H1 (cell line): ENCODE measurements at regions not wholly inside any gene's neighbourhood (a gene's known extent, or its start where the extent isn't known, plus 50 kb on each side); places are given as distances from the start of the nearest gene placed in this dataset.

ENCODE experiments used
- CTCF ChIA-PET: fragments of 300-600 bp; sonication (Branson Sonifier 250); formaldehyde crosslinking; loops from one replicate; lab custom pipeline; 2021; ENCODE audit not compliant: partially characterized antibody; lab: Charles Lee
- POLR2A ChIA-PET: fragments of 300-600 bp; sonication (Branson Sonifier 250); formaldehyde crosslinking; loops from one replicate; lab custom pipeline; 2021; ENCODE audit warnings: inconsistent platforms; ENCODE audit not compliant: partially characterized antibody; lab: Charles Lee
- DNase-seq, 2 experiments: peaks; one replicate each; pipeline versions ENCODE4 v3.0.0 to v3.0.0-alpha.2; 2010 to 2022; ENCODE audit warnings: low spot score in 2 of 2, low read depth in 1 of 2, mixed read lengths in 1 of 2
- FAIRE-seq: peaks from 2 replicates; lab custom pipeline; 2011; peaks lifted over from hg19 to GRCh38; lab: Jason Lieb, UNC
- H2AFZ ChIP-seq: 2 replicates; pipeline ENCODE4 v1.8.1; 2012; ENCODE audit warnings: low read length, inconsistent platforms
- H2AK5ac ChIP-seq: 2 replicates; pipeline ENCODE4 v1.6.1; 2013; ENCODE audit warnings: low read depth, low read length
- H2BK120ac ChIP-seq: replicated peaks from 2 replicates; pipeline ENCODE3; 2013; ENCODE audit warnings: low read depth, low read length, inconsistent platforms
- H2BK12ac ChIP-seq: 2 replicates; pipeline ENCODE4 v1.6.1; 2013; ENCODE audit warnings: low read depth, low read length
- H2BK15ac ChIP-seq: 2 replicates; pipeline ENCODE4 v1.6.1; 2013; ENCODE audit warnings: low read length
- H2BK20ac ChIP-seq: 2 replicates; pipeline ENCODE4 v1.6.1; 2013; ENCODE audit warnings: low read length
- H2BK5ac ChIP-seq: 2 replicates; pipeline ENCODE4 v1.6.1; 2013; ENCODE audit warnings: low read depth, low read length
- H3K14ac ChIP-seq: 2 replicates; pipeline ENCODE4 v1.6.1; 2013; ENCODE audit warnings: inconsistent platforms; ENCODE audit not compliant: insufficient read length
- H3K18ac ChIP-seq: 2 replicates; pipeline ENCODE4 v1.6.1; 2013; ENCODE audit warnings: low read length; ENCODE audit errors: extremely low read depth
- H3K23ac ChIP-seq: 2 replicates; pipeline ENCODE4 v1.6.1; 2013; ENCODE audit warnings: inconsistent platforms; ENCODE audit not compliant: insufficient read length
- H3K23me2 ChIP-seq: 2 replicates; pipeline ENCODE4 v1.6.1; 2013; ENCODE audit warnings: low read depth, low read length
- H3K27ac ChIP-seq: 2 replicates; pipeline ENCODE4 v1.6.1; 2011; ENCODE audit warnings: low read depth, low read length, inconsistent platforms
- H3K27me3 ChIP-seq, 4 experiments: replicated peaks in 1 of 4; 1 replicate in 1 of 4; 2 replicates in 3 of 4; pipeline versions ENCODE4 v1.6.1 to v1.8.1; 2011 to 2013; ENCODE audit warnings: low read length in 3 of 4, mild to moderate bottlenecking in 3 of 4, inconsistent platforms in 2 of 4, mixed read lengths in 2 of 4, moderate library complexity in 1 of 4; ENCODE audit not compliant: control insufficient read depth in 3 of 4, insufficient read depth in 3 of 4; ENCODE audit errors: extremely low read depth in 1 of 4
- H3K36me3 ChIP-seq, 4 experiments: 2 replicates each; pipeline versions ENCODE4 v1.6.1 to v1.8.1; 2011 to 2013; ENCODE audit warnings: mild to moderate bottlenecking in 4 of 4, low read length in 3 of 4, moderate library complexity in 2 of 4, control low read depth in 1 of 4, inconsistent platforms in 1 of 4; ENCODE audit not compliant: insufficient read depth in 4 of 4, control insufficient read depth in 2 of 4
- H3K4ac ChIP-seq: replicated peaks from 2 replicates; pipeline ENCODE3; 2013; ENCODE audit warnings: low read length, low read depth, mixed read lengths, inconsistent platforms; ENCODE audit not compliant: insufficient read length
- H3K4me1 ChIP-seq, 4 experiments: replicated peaks in 1 of 4; 1 replicate in 1 of 4; 2 replicates in 3 of 4; pipeline versions ENCODE4 v1.6.1 to v1.8.1; 2011 to 2013; ENCODE audit warnings: low read length in 3 of 4, inconsistent platforms in 2 of 4, mixed read lengths in 1 of 4; ENCODE audit not compliant: insufficient read depth in 4 of 4, control insufficient read depth in 3 of 4
- H3K4me2 ChIP-seq, 2 experiments: 2 replicates each; pipeline versions ENCODE4 v1.6.1 to v1.8.1; 2011 to 2013; ENCODE audit warnings: low read depth in 2 of 2, low read length in 2 of 2, control low read depth in 1 of 2, inconsistent platforms in 1 of 2, mild to moderate bottlenecking in 1 of 2; ENCODE audit not compliant: insufficient read depth in 1 of 2
- H3K4me3 ChIP-seq, 4 experiments: fragments of 200-600, 300-600 bp in 1 of 4; sonication (generic), shearing (Covaris generic), sonication (Bioruptor Twin) in 1 of 4; 2 replicates each; pipeline versions ENCODE4 v1.5.1 to v1.8.1; 2011 to 2016; ENCODE audit warnings: low read length in 4 of 4, low read depth in 3 of 4, control low read depth in 2 of 4, inconsistent platforms in 2 of 4, mild to moderate bottlenecking in 2 of 4, mixed read lengths in 1 of 4, moderate library complexity in 1 of 4; ENCODE audit not compliant: insufficient read depth in 2 of 4; ENCODE audit errors: extremely low read depth in 1 of 4
- H3K56ac ChIP-seq: replicated peaks from 2 replicates; pipeline ENCODE3; 2013; ENCODE audit warnings: low read depth, mild to moderate bottlenecking, mixed read lengths, low read length, inconsistent platforms; ENCODE audit not compliant: insufficient read length
- H3K79me1 ChIP-seq: 2 replicates; pipeline ENCODE4 v1.6.1; 2013; ENCODE audit warnings: low read depth, low read length, control low read depth
- H3K79me2 ChIP-seq, 2 experiments: 2 replicates each; pipeline versions ENCODE4 v1.6.1 to v1.8.1; 2012 to 2013; ENCODE audit warnings: low read length in 2 of 2, mild to moderate bottlenecking in 2 of 2, inconsistent platforms in 1 of 2; ENCODE audit not compliant: insufficient read depth in 2 of 2, control insufficient read depth in 1 of 2
- H3K9ac ChIP-seq, 4 experiments: replicated peaks in 1 of 4; 1 replicate in 1 of 4; 2 replicates in 3 of 4; pipeline versions ENCODE4 v1.6.1 to v1.8.1; 2011 to 2013; ENCODE audit warnings: low read depth in 3 of 4, low read length in 3 of 4, control low read depth in 2 of 4, mild to moderate bottlenecking in 2 of 4, moderate library complexity in 2 of 4, inconsistent platforms in 1 of 4; ENCODE audit errors: extremely low read depth in 1 of 4
- H3K9me3 ChIP-seq, 2 experiments: 2 replicates each; pipeline versions ENCODE4 v1.6.1 to v1.8.1; 2012 to 2013; ENCODE audit warnings: mild to moderate bottlenecking in 2 of 2, moderate library complexity in 2 of 2, control low read depth in 1 of 2, inconsistent platforms in 1 of 2, low read depth in 1 of 2, low read length in 1 of 2, mixed read lengths in 1 of 2; ENCODE audit not compliant: insufficient read depth in 2 of 2
- H4K20me1 ChIP-seq, 2 experiments: replicated peaks in 1 of 2; 2 replicates each; pipeline versions ENCODE3 to v1.8.1; 2011 to 2013; ENCODE audit warnings: inconsistent platforms in 2 of 2, low read length in 2 of 2, mild to moderate bottlenecking in 1 of 2; ENCODE audit not compliant: insufficient read depth in 2 of 2, control insufficient read depth in 1 of 2
- H4K5ac ChIP-seq: 2 replicates; pipeline ENCODE4 v1.6.1; 2013; ENCODE audit warnings: low read length, low read depth, mixed read lengths, inconsistent platforms; ENCODE audit not compliant: insufficient read length
- H4K8ac ChIP-seq: 2 replicates; pipeline ENCODE4 v1.8.0; 2013; ENCODE audit warnings: mild to moderate bottlenecking, moderate library complexity, low read length, inconsistent platforms; ENCODE audit not compliant: insufficient read depth; ENCODE audit errors: extremely low read depth
- H4K91ac ChIP-seq: replicated peaks from 2 replicates; pipeline ENCODE3; 2013; ENCODE audit warnings: low read length, mixed read lengths, inconsistent platforms; ENCODE audit not compliant: insufficient read length
- RFX5 ChIP-seq: IDR thresholded peaks from 2 replicates; pipeline ENCODE4 v1.6.1; 2011; ENCODE audit warnings: low read depth, low read length, improper control_type of control experiment, borderline replicate concordance
- WGBS, 2 experiments: shearing (Covaris generic) in 1 of 2; methylation state at CpG; one replicate each; pipeline versions ENCODE4 v1.1.6 to v1.1.7; 2013 to 2015; ENCODE audit warnings: low lambda C conversion rate in 2 of 2, mixed read lengths in 2 of 2, inconsistent platforms in 1 of 2, low coverage in 1 of 2, missing lambda C conversion rate in 1 of 2; ENCODE audit not compliant: insufficient replicate concordance in 2 of 2, insufficient coverage in 1 of 2, insufficient read length in 1 of 2; ENCODE audit errors: extremely low coverage in 1 of 2, missing lambda C conversion rate in 1 of 2; 5-methylcytosine and 5-hydroxymethylcytosine counted together

DNA sequence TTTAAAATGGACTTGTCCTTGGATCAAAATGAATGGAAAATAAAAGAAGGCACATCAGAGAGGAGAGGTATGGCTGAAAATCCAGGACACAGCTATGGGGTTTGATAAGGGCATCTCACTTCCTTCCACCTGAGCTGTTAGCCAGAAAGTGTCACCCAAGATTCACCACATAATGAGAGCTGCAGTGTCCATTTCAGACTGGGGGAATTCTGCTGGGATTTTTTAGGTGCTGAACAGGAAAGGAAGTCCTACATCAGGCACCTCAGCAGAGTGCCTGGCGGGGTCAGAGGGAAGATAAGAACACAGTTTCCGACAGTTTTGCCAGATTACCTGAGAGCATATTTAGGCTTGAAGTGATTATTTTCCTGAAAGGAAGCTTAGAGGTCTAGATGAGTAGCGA is 187.6 kb upstream of the HNMT start:
- no peak overlapping the region; the same call in 1 of the 2 replicates for H2BK5ac ChIP-seq
- no peak overlapping the region for H3K56ac ChIP-seq
- H4K8ac ChIP-seq: no peak overlapping the region
- H3K4me3 ChIP-seq: no peak overlapping the region
- DNase-seq (no peak), FAIRE-seq (no peak)
- no peaks in the 10 kb centered on the region for H3K79me2 ChIP-seq
- no peak overlapping the region for H2AK5ac ChIP-seq
- H4K5ac ChIP-seq: no peak overlapping the region
- H3K4ac ChIP-seq: no peak overlapping the region
- no peak overlapping the region for H2BK15ac ChIP-seq
- no peak overlapping the region for H2BK12ac ChIP-seq
- no peak overlapping the region for H4K91ac ChIP-seq
- H3K23me2 ChIP-seq: no peaks in the 10 kb centered on the region
- H2BK20ac ChIP-seq: no peak overlapping the region
- no peaks in the 10 kb centered on the region for H3K27me3 ChIP-seq
- no peak overlapping the region for H2BK120ac ChIP-seq
- no peak overlapping the region for H3K14ac ChIP-seq
- ChIA-PET POLR2A (no interaction called here), CTCF (interaction anchor here (0.6 kb wide), 3 partner anchors 174 to 891 kb away, joined by 3 to 4 read pairs (median 4); no protein-coding TSS in a partner anchor)
- H3K79me1 ChIP-seq: no peaks in the 10 kb centered on the region
- H3K9ac ChIP-seq: no peak overlapping the region
- H3K36me3 ChIP-seq: no peaks in the 10 kb centered on the region
- H3K18ac ChIP-seq: no peak overlapping the region
- H2AFZ ChIP-seq: no peak overlapping the region
- H3K4me1 ChIP-seq: peaks cover 0 to 6% (median 2%) of the 10 kb centered on the region in 4 experiments; a peak in 6 of 7 replicates
- H3K23ac ChIP-seq: no peak overlapping the region
- no peaks in the 10 kb centered on the region for H4K20me1 ChIP-seq
- TF ChIP-seq RFX5: no peak
- TF ChIP-seq, all 59 proteins: peak for 0
- H3K9me3 ChIP-seq: no peaks in the 10 kb centered on the region; a peak in 1 of 4 replicates
- WGBS, 2 experiments: 92% methylated on average over 3 of the region's 3 CpGs; no CpG with 5 or more reads in 1 of the 2 experiments
- no peak overlapping the region for H3K4me2 ChIP-seq
- no peak overlapping the region for H3K27ac ChIP-seq
